Right atrium auricular region (tissue), 2 donors: ENCODE measurements at regions not wholly inside any gene's neighbourhood (a gene's known extent, or its start where the extent isn't known, plus 50 kb on each side); places are given as distances from the start of the nearest gene placed in this dataset.
"Not testable (repeated sequence)": the region's sequence is repeated elsewhere in the genome, so short reads cannot be mapped to it uniquely, and the experiment has no call there.

Source experiments
- DNase-seq: peaks from one replicate; pipeline ENCODE4 v3.0.0-alpha.2; 2019; ENCODE audit warnings: low spot score
- H3K27ac ChIP-seq, 2 donors: fragments of 200-600 bp; sonication (generic); 1 replicate in 1 of 2; 2 replicates in 1 of 2; pipeline ENCODE4 v1.5.1; 2016 to 2019
- H3K27me3 ChIP-seq, 2 donors: fragments of 200-600 bp; sonication (generic); one replicate each; pipeline versions ENCODE4 v1.5.1 to v1.6.0; 2017 to 2019
- H3K36me3 ChIP-seq: fragments of 200-600 bp; sonication (generic); one replicate; pipeline ENCODE4 v1.5.1; 2016
- H3K4me1 ChIP-seq, 2 donors: fragments of 200-600 bp; sonication (generic); one replicate each; pipeline versions ENCODE4 v1.5.1 to v1.6.0; 2017 to 2019
- H3K4me3 ChIP-seq, 2 donors: fragments of 200-600 bp; sonication (generic); 1 replicate in 1 of 2; 2 replicates in 1 of 2; pipeline ENCODE4 v1.5.1; 2017 to 2019; ENCODE audit warnings: mild to moderate bottlenecking in 1 of 2, moderate library complexity in 1 of 2
- H3K9me3 ChIP-seq, 2 donors: fragments of 200-600 bp; sonication (generic); one replicate each; pipeline ENCODE4 v1.5.1; 2019

DNA sequence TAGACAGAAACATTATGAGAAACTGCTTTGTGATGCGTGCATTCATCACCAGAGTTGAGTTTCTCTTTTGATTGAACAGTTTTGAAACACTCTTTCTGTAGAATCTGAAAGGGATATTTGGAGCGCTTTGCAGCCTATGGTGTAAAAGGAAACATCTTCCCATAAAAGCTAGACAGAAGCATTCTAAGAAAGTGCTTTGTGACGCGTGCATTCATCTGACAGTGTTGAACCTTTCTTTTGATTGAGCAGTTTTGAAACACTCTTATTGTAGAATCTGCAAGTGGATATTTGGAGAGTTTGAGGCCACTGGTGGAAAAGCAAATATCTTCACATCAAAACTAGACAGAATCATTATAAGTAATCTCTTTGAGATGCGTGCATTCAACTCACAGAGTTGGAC lies 3131.6 kb downstream of the TUBA3C start:
- not testable (repeated sequence) for H3K4me1 ChIP-seq

DNA sequence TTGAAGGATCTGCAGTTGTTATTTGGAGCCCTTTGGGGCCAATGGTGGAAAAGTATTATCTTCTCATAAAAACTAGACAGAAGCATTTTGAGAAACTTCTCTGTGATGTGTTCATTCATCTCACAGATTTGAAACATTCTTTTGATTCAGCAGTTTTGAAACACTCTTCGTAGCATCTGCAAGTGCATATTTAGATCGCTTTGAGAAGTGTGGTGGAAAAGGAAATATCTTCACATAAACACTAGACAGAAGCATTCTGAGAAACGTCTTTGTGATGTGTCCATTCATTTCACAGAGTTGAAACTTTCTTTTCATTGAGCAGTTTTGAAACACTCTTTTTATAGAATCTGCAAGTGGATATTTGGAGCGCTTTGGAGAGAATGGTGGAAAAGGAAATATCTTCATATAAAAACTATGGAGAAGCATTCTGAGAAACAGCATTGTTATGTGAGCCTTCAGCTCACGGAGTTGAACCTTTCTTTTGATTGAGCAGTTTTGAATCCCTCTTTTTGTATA lies 3164.1 kb downstream of the TUBA3C start:
- not testable (repeated sequence) for H3K36me3 ChIP-seq, H3K4me1 ChIP-seq, H3K4me3 ChIP-seq, H3K27me3 ChIP-seq, H3K27ac ChIP-seq, DNase-seq
- H3K9me3 ChIP-seq, result peaks cover 0 to 54% of the 10 kb centered on the region in 2 donors

More for the DNA sequence above, 3131.6 kb downstream of the TUBA3C start:
- H3K27ac ChIP-seq, H3K9me3 ChIP-seq, H3K4me3 ChIP-seq, DNase-seq, H3K27me3 ChIP-seq, H3K36me3 ChIP-seq: not testable (repeated sequence)

DNA sequence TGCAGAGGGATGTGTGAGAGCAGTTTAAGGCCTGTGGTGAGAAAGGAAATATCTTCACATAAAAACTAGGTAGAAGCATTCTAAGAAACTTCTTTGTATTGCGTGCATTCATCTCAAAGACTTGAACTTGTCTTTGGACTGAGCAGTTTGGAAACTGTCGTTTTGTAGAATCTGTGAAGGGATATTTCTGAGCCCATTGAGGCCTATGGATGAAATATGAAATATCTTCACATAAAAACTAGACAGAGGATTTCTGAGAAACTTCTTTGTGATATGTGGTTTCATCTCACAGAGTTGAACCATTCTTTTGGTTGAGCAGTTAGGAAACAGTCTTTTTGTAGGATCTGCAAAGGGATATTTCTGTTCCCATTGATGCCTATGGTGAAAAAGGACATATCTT lies 3173.4 kb downstream of the TUBA3C start:
- not testable (repeated sequence) for H3K27me3 ChIP-seq, H3K36me3 ChIP-seq, H3K4me1 ChIP-seq, H3K4me3 ChIP-seq, H3K27ac ChIP-seq, DNase-seq
- H3K9me3 ChIP-seq, result peaks cover 8 to 41% of the 10 kb centered on the region in 2 donors
